CD4-positive, alpha-beta T cell (primary cell): ENCODE measurements at regions not wholly inside any gene's neighbourhood (a gene's known extent, or its start where the extent isn't known, plus 50 kb on each side); places are given as distances from the start of the nearest gene placed in this dataset.

Experiments
- ATAC-seq: fragments of 200-7000 bp; cut with Tn5 transposase; one replicate; pipeline ENCODE4 v1.10.0; 2022; ENCODE audit warnings: mild to moderate bottlenecking; ENCODE audit not compliant: poor library complexity
- CTCF ChIA-PET: fragments of 350-600 bp; sonication (Branson Sonifier 250); formaldehyde crosslinking; loops from one replicate; lab custom pipeline; 2021; ENCODE audit warnings: antibody characterized with exemption, inconsistent platforms; lab: Charles Lee
- POLR2A ChIA-PET: fragments of 350-600 bp; sonication (Branson Sonifier 250); formaldehyde crosslinking; loops from one replicate; lab custom pipeline; 2021; ENCODE audit warnings: antibody characterized with exemption, inconsistent platforms; lab: Charles Lee
- DNase-seq, 14 experiments: peaks; one replicate each; pipeline ENCODE4 v3.0.0-alpha.2; 2013 to 2020; ENCODE audit warnings: mixed read lengths in 2 of 14
- H3K27ac ChIP-seq, 2 donors: one replicate each; pipeline versions ENCODE4 v1.5.1 to v1.7.0; 2013; ENCODE audit warnings: low read length in 2 of 2, low read depth in 1 of 2, mild to moderate bottlenecking in 1 of 2
- H3K27me3 ChIP-seq, 2 experiments: 1 replicate in 1 of 2; 2 replicates in 1 of 2; pipeline versions ENCODE4 v1.6.1 to v1.7.0; 2013; ENCODE audit warnings: low read length in 2 of 2, control low read depth in 1 of 2, mild to moderate bottlenecking in 1 of 2, moderate library complexity in 1 of 2; ENCODE audit not compliant: insufficient read depth in 2 of 2, control insufficient read depth in 1 of 2
- H3K36me3 ChIP-seq: one replicate; pipeline ENCODE4 v1.6.1; 2013; ENCODE audit warnings: low read length, control low read depth; ENCODE audit not compliant: insufficient read depth
- H3K4me1 ChIP-seq: one replicate; pipeline ENCODE4 v1.6.1; 2013; ENCODE audit warnings: low read length, control low read depth; ENCODE audit not compliant: insufficient read depth
- H3K4me3 ChIP-seq: one replicate; pipeline ENCODE4 v1.5.1; 2013; ENCODE audit warnings: mild to moderate bottlenecking, low read length, moderate library complexity
- H3K9me3 ChIP-seq, 2 experiments: 1 replicate in 1 of 2; 2 replicates in 1 of 2; pipeline versions ENCODE4 v1.6.1 to v1.7.0; 2013; ENCODE audit warnings: low read length in 2 of 2, mild to moderate bottlenecking in 2 of 2, control low read depth in 1 of 2, moderate library complexity in 1 of 2; ENCODE audit not compliant: control insufficient read depth in 1 of 2, insufficient read depth in 1 of 2
- H3K27ac Mint-ChIP-seq: one replicate; pipeline ENCODE4 v1.8.0; 2020; ENCODE audit warnings: mixed read lengths
- H3K27me3 Mint-ChIP-seq: one replicate; pipeline ENCODE4 v1.8.0; 2021; ENCODE audit warnings: mixed read lengths
- H3K36me3 Mint-ChIP-seq: one replicate; pipeline ENCODE4 v1.8.0; 2021; ENCODE audit warnings: low read depth, mixed read lengths
- H3K4me1 Mint-ChIP-seq: one replicate; pipeline ENCODE4 v1.8.0; 2021; ENCODE audit warnings: low read depth, mixed read lengths
- H3K4me3 Mint-ChIP-seq: one replicate; pipeline ENCODE4 v1.8.0; 2020; ENCODE audit warnings: mild to moderate bottlenecking, mixed read lengths
- H3K9me3 Mint-ChIP-seq: one replicate; pipeline ENCODE4 v1.8.0; 2020; ENCODE audit warnings: mixed read lengths
- CTCF ChIP-seq: fragments of 200-600 bp; IDR thresholded peaks from one replicate; pipeline ENCODE4 v1.8.0; 2022; ENCODE audit warnings: antibody characterized with exemption, mild to moderate bottlenecking
- intact Hi-C, 2 experiments: fragments of 100-400 bp; cut with DNase I in 1 of 2; cut with micrococcal nuclease in 1 of 2; formaldehyde crosslinking; loops; one replicate each; pipeline versions ENCODE4 v1.15.1 to v1.9.0; 2023 to 2025; cut with DNase I, micrococcal nuclease

- no peak overlapping the region for H3K27ac ChIP-seq
Measured at GRCh38 chrX:137654481-137654880, 88.6 kb downstream of the ZIC3 start.

GRCh38 chrX:137667776-137668175 is 101.8 kb downstream of the ZIC3 start:
- Mint-ChIP-seq H3K4me1 (no peaks in the 10 kb centered on the region), H3K36me3 (no peaks in the 10 kb centered on the region), H3K9me3 (no peaks in the 10 kb centered on the region), H3K27me3 (no peaks in the 10 kb centered on the region), H3K27ac (no peak overlapping the region), H3K4me3 (no peak overlapping the region)
- TF ChIP-seq CTCF: no peak
- H3K9me3 ChIP-seq: peaks cover 0 to 6% of the 10 kb centered on the region in 2 experiments
- no peaks in the 10 kb centered on the region for H3K4me1 ChIP-seq
- intact Hi-C loops: no loop called here
- ChIA-PET POLR2A (no interaction called here), CTCF (no interaction called here)
- DNase-seq (no peak), ATAC-seq (no peak)
- no peaks in the 10 kb centered on the region for H3K27me3 ChIP-seq
- no peaks in the 10 kb centered on the region for H3K36me3 ChIP-seq
- H3K4me3 ChIP-seq: no peak overlapping the region
- H3K27ac ChIP-seq: no peak overlapping the region

More at GRCh38 chrX:137654481-137654880, 88.6 kb downstream of the ZIC3 start:
- Mint-ChIP-seq H3K4me3 (no peak overlapping the region), H3K36me3 (no peaks in the 10 kb centered on the region), H3K4me1 (no peaks in the 10 kb centered on the region), H3K9me3 (no peaks in the 10 kb centered on the region), H3K27me3 (no peaks in the 10 kb centered on the region), H3K27ac (no peak overlapping the region)
- CTCF ChIA-PET: no interaction called here
- Histone ChIP-seq H3K4me3 (no peak overlapping the region), H3K36me3 (no peaks in the 10 kb centered on the region), H3K4me1 (no peaks in the 10 kb centered on the region), H3K27me3 (no peaks in the 10 kb centered on the region), H3K9me3 (no peaks in the 10 kb centered on the region)
- DNase-seq (no peak), ATAC-seq (no peak)
- POLR2A ChIA-PET: no interaction called here
- intact Hi-C loops: no loop called here
- TF ChIP-seq CTCF: no peak

- no peak overlapping the region for H3K4me3 Mint-ChIP-seq
- no peak overlapping the region for H3K27ac Mint-ChIP-seq
- DNase-seq: no peak
- Histone ChIP-seq H3K27me3 (no peaks in the 10 kb centered on the region), H3K4me3 (no peak overlapping the region), H3K27ac (no peak overlapping the region), H3K36me3 (no peaks in the 10 kb centered on the region), H3K4me1 (no peaks in the 10 kb centered on the region), H3K9me3 (no peaks in the 10 kb centered on the region)
- H3K9me3 Mint-ChIP-seq: no peaks in the 10 kb centered on the region
- intact Hi-C loops: no loop called here
- no peaks in the 10 kb centered on the region for H3K27me3 Mint-ChIP-seq
- no peak for TF ChIP-seq CTCF
- no peaks in the 10 kb centered on the region for H3K36me3 Mint-ChIP-seq
- H3K4me1 Mint-ChIP-seq: no peaks in the 10 kb centered on the region
- CTCF ChIA-PET: no interaction called here
- POLR2A ChIA-PET: no interaction called here
- ATAC-seq: no peak
Measured at GRCh38 chrX:137684591-137684990, 118.7 kb downstream of the ZIC3 start.
